ENCODE measurements at regions not wholly inside any gene's neighbourhood (a gene's known extent, or its start where the extent isn't known, plus 50 kb on each side); places are given as distances from the start of the nearest gene placed in this dataset.
A peak's percentile ranks its signal among the peaks of the same experiment; 100 is the strongest.

GRCh38 chr11:62073061-62073460 is 50.8 kb upstream of the INCENP start:
- Histone ChIP-seq H3K27ac (no peak overlapping the region), H3K9me3 (no peaks in the 10 kb centered on the region), H3K36me3 (no peaks in the 10 kb centered on the region), H3K4me3 (no peak overlapping the region), H3K4me1 (no peaks in the 10 kb centered on the region), H3K27me3 (no peaks in the 10 kb centered on the region)
- ATAC-seq (no peak), DNase-seq (no peak)
- no peak for TF ChIP-seq CTCF (IDR thresholded peaks at IDR 0.05)
- intact Hi-C loops (cut with DNase I): no loop called here

- DNase-seq (no peak), ATAC-seq (no peak)
- Histone ChIP-seq H3K27ac (no peak overlapping the region), H3K27me3 (no peaks in the 10 kb centered on the region), H3K36me3 (no peaks in the 10 kb centered on the region), H3K4me3 (no peak overlapping the region), H3K9me3 (no peaks in the 10 kb centered on the region), H3K4me1 (no peaks in the 10 kb centered on the region)
- intact Hi-C loops (cut with DNase I): no loop called here
- TF ChIP-seq CTCF (IDR thresholded peaks at IDR 0.05): no peak
Measured at GRCh38 chr11:62071408-62071807, 52.4 kb upstream of the INCENP start.

GRCh38 chr11:62069986-62070919 is 53.6 kb upstream of the INCENP start:
- Histone ChIP-seq H3K27me3 (no peaks in the 10 kb centered on the region), H3K4me3 (no peak overlapping the region), H3K4me1 (no peaks in the 10 kb centered on the region), H3K27ac (no peak overlapping the region), H3K36me3 (no peaks in the 10 kb centered on the region), H3K9me3 (no peaks in the 10 kb centered on the region)
- ATAC-seq (no peak), DNase-seq (no peak)
- intact Hi-C loops (cut with DNase I): no loop called here
- no peak for TF ChIP-seq CTCF (IDR thresholded peaks at IDR 0.05)

GRCh38 chr11:62069374-62069773 is 54.4 kb upstream of the INCENP start:
- no peaks in the 10 kb centered on the region for H3K36me3 ChIP-seq
- no peaks in the 10 kb centered on the region for H3K27me3 ChIP-seq
- ATAC-seq (no peak), DNase-seq (peak; percentile 27)
- no peaks in the 10 kb centered on the region for H3K4me1 ChIP-seq
- no peaks in the 10 kb centered on the region for H3K9me3 ChIP-seq
- H3K4me3 ChIP-seq: no peak overlapping the region
- no peak overlapping the region for H3K27ac ChIP-seq
- no peak for TF ChIP-seq CTCF (IDR thresholded peaks at IDR 0.05)
- intact Hi-C loops (cut with DNase I): no loop called here

DNA sequence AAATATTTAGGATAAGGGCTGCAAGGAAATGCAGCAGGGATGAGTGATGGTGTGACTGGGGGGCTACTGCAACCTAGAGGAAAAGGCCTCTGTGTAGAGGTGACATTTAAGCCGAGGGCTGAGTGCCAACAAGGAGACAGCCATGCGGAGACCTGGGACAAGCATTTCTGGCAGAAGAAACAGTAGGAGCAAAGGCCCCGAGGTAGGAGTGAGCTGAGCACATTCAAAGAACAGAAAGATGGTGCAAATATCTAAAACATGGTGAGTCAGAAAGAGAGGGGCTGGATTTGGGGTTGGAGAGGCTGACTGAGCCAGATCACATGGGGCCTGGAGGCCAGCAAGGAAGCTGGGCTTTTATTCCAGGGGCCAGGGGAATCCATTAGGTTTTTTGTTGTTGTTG is 55.1 kb upstream of the INCENP start:
- ATAC-seq: no peak
- intact Hi-C loops (cut with DNase I): no loop called here
- no peaks in the 10 kb centered on the region for H3K9me3 ChIP-seq
- no peak overlapping the region for H3K4me3 ChIP-seq
- TF ChIP-seq CTCF (IDR thresholded peaks at IDR 0.05): no peak
- no peaks in the 10 kb centered on the region for H3K27me3 ChIP-seq
- DNase-seq: peak; percentile 21
- H3K36me3 ChIP-seq: no peaks in the 10 kb centered on the region
- H3K4me1 ChIP-seq: no peaks in the 10 kb centered on the region
- H3K27ac ChIP-seq: no peak overlapping the region
